ENCODE measurements at regions not wholly inside any gene's neighbourhood (a gene's known extent, or its start where the extent isn't known, plus 50 kb on each side); places are given as distances from the start of the nearest gene placed in this dataset.

DNA sequence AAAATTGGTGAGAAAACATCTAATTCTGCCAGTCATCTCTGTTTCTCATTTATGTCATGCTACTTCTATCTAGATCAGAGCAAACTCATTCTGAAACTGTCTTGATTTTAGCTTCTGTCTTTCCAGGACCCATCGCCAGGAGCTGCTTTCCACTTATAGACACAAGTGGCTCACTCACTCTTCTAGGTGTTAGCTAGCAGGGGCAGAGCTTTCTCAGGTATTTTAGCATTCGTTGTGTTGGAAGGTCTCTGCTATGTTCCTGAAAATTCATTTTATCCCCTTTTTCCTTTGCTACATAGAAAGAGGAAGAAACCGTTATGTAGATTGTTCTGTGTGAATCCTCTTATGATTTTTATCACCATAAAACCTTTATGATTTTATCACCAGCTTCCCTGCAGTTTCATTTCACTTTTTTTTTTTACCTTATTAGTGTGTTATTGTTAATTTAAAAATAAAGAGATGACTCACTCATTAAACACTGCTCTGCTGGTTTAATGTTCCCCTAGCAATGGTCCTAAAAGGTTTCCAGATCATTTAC, 246.6 kb upstream of the AADAT start:
- intact Hi-C loops (cut with micrococcal nuclease): no loop called here
- ChIA-PET CTCF (no interaction called here), RAD21 (ENCODE audit: low non-redundant PET in 1 of 2, low total read pairs in 2 of 2, uncharacterized antibody in 2 of 2, unreplicated experiment in 2 of 2) (no interaction called here), POLR2A (no interaction called here)
- Histone ChIP-seq H3K9me2 (ENCODE audit: insufficient read depth) (no peaks in the 10 kb centered on the region), H3K4me1 (ENCODE audit: control insufficient read depth in 1 of 2, insufficient read depth in 2 of 2, low read length in 2 of 2) (peaks cover 0 to 7% of the 10 kb centered on the region in 2 experiments; a peak in 2 of 4 replicates), H3K9me3 (ENCODE audit: control insufficient read depth in 1 of 2, insufficient read depth in 1 of 2, low read depth in 1 of 2, low read length in 2 of 2) (peaks cover 0 to 3% of the 10 kb centered on the region in 2 experiments; a peak in 1 of 4 replicates), H3K36me3 (ENCODE audit: control insufficient read depth in 1 of 2, insufficient read depth in 2 of 2, low read length in 2 of 2) (no peaks in the 10 kb centered on the region), H3K27ac (ENCODE audit: low read depth, low read length) (no peak overlapping the region), H3K79me2 (ENCODE audit: insufficient read depth, low read length) (no peaks in the 10 kb centered on the region), H3K4me2 (ENCODE audit: low read length) (no peak overlapping the region), H3K27me3 (ENCODE audit: insufficient read depth, low read length) (no peaks in the 10 kb centered on the region), H4K20me1 (ENCODE audit: insufficient read depth) (no peaks in the 10 kb centered on the region), H3K9ac (ENCODE audit: low read length) (no peak overlapping the region), H3K4me3 (replicated peaks in 1 of 2; ENCODE audit: low read depth in 1 of 2, low read length in 2 of 2) (no peak overlapping the region), H2AFZ (ENCODE audit: low read depth, low read length, poor library complexity, severe bottlenecking) (no peak overlapping the region)
- TF ChIP-seq TCF7L2 (IDR thresholded peaks at IDR 0.05; ENCODE audit: borderline replicate concordance, extremely low read depth, insufficient read depth, insufficient read length) (no peak), POLR2AphosphoS5 (IDR thresholded peaks at IDR 0.05; ENCODE audit: low read depth, low read length) (no peak), RAD21 (IDR thresholded peaks at IDR 0.05; ENCODE audit: low read depth) (no peak), EGR1 (IDR thresholded peaks at IDR 0.05; ENCODE audit: low read depth) (no peak), ZNF274 (IDR thresholded peaks at IDR 0.05; ENCODE audit: low read depth, low read length) (no peak), YY1 (IDR thresholded peaks at IDR 0.05; ENCODE audit: extremely low read depth, insufficient replicate concordance, low read depth, low read length) (no peak), FOSL1 (IDR thresholded peaks at IDR 0.05; ENCODE audit: low read depth) (no peak), EZH2phosphoT487 (IDR thresholded peaks at IDR 0.05; ENCODE audit: borderline replicate concordance) (no peak), ZFX (IDR thresholded peaks at IDR 0.05) (no peak), SIN3A (IDR thresholded peaks at IDR 0.05; ENCODE audit: low read depth) (no peak), CBX3 (IDR thresholded peaks at IDR 0.05; ENCODE audit: low read depth) (no peak), EZH2 (IDR thresholded peaks at IDR 0.05) (no peak), SRF (IDR thresholded peaks at IDR 0.05; ENCODE audit: low read depth) (no peak)
- TF ChIP-seq, protein P1, sequence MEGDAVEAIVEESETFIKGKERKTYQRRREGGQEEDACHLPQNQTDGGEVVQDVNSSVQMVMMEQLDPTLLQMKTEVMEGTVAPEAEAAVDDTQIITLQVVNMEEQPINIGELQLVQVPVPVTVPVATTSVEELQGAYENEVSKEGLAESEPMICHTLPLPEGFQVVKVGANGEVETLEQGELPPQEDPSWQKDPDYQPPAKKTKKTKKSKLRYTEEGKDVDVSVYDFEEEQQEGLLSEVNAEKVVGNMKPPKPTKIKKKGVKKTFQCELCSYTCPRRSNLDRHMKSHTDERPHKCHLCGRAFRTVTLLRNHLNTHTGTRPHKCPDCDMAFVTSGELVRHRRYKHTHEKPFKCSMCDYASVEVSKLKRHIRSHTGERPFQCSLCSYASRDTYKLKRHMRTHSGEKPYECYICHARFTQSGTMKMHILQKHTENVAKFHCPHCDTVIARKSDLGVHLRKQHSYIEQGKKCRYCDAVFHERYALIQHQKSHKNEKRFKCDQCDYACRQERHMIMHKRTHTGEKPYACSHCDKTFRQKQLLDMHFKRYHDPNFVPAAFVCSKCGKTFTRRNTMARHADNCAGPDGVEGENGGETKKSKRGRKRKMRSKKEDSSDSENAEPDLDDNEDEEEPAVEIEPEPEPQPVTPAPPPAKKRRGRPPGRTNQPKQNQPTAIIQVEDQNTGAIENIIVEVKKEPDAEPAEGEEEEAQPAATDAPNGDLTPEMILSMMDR (IDR thresholded peaks at IDR 0.05 in 2 of 3, conservative IDR thresholded peaks at IDR 0.05 in 1 of 3; ENCODE audit: borderline replicate concordance in 1 of 3, insufficient read depth in 1 of 3, low read depth in 2 of 3, low read length in 2 of 3): no peak
- TF ChIP-seq, protein P2, sequence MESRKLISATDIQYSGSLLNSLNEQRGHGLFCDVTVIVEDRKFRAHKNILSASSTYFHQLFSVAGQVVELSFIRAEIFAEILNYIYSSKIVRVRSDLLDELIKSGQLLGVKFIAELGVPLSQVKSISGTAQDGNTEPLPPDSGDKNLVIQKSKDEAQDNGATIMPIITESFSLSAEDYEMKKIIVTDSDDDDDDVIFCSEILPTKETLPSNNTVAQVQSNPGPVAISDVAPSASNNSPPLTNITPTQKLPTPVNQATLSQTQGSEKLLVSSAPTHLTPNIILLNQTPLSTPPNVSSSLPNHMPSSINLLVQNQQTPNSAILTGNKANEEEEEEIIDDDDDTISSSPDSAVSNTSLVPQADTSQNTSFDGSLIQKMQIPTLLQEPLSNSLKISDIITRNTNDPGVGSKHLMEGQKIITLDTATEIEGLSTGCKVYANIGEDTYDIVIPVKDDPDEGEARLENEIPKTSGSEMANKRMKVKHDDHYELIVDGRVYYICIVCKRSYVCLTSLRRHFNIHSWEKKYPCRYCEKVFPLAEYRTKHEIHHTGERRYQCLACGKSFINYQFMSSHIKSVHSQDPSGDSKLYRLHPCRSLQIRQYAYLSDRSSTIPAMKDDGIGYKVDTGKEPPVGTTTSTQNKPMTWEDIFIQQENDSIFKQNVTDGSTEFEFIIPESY (IDR thresholded peaks at IDR 0.05; ENCODE audit: extremely low read depth, insufficient replicate concordance, low read length): no peak
- TF ChIP-seq, protein P3, sequence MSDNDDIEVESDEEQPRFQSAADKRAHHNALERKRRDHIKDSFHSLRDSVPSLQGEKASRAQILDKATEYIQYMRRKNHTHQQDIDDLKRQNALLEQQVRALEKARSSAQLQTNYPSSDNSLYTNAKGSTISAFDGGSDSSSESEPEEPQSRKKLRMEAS (IDR thresholded peaks at IDR 0.05): no peak
- TF ChIP-seq, protein P4, sequence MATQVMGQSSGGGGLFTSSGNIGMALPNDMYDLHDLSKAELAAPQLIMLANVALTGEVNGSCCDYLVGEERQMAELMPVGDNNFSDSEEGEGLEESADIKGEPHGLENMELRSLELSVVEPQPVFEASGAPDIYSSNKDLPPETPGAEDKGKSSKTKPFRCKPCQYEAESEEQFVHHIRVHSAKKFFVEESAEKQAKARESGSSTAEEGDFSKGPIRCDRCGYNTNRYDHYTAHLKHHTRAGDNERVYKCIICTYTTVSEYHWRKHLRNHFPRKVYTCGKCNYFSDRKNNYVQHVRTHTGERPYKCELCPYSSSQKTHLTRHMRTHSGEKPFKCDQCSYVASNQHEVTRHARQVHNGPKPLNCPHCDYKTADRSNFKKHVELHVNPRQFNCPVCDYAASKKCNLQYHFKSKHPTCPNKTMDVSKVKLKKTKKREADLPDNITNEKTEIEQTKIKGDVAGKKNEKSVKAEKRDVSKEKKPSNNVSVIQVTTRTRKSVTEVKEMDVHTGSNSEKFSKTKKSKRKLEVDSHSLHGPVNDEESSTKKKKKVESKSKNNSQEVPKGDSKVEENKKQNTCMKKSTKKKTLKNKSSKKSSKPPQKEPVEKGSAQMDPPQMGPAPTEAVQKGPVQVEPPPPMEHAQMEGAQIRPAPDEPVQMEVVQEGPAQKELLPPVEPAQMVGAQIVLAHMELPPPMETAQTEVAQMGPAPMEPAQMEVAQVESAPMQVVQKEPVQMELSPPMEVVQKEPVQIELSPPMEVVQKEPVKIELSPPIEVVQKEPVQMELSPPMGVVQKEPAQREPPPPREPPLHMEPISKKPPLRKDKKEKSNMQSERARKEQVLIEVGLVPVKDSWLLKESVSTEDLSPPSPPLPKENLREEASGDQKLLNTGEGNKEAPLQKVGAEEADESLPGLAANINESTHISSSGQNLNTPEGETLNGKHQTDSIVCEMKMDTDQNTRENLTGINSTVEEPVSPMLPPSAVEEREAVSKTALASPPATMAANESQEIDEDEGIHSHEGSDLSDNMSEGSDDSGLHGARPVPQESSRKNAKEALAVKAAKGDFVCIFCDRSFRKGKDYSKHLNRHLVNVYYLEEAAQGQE (IDR thresholded peaks at IDR 0.05; ENCODE audit: low read depth): no peak
- no peak for DNase-seq (ENCODE audit: low read depth, low spot score)
- no TSS peak for BruUV-seq (replicated peaks)
- ATAC-seq: no peak
